Upper lobe of left lung (tissue), 4 donors: ENCODE measurements at regions not wholly inside any gene's neighbourhood (a gene's known extent, or its start where the extent isn't known, plus 50 kb on each side); places are given as distances from the start of the nearest gene placed in this dataset.

Experiments used
- CTCF ChIP-seq, 6 experiments: fragments of 450-650 bp in 4 of 6; fragments of 200-600 bp in 2 of 6; sonication (generic) in 2 of 6; IDR thresholded peaks; one replicate each; pipeline ENCODE4 v1.5.1; 2016 to 2019; ENCODE audit warnings: antibody characterized with exemption in 6 of 6
- EP300 ChIP-seq, 4 donors: sonication (generic); formaldehyde crosslinking; IDR thresholded peaks; one replicate each; pipeline ENCODE4 v1.5.1; 2017; ENCODE audit warnings: antibody characterized with exemption in 4 of 4, control low read depth in 2 of 4
- POLR2A ChIP-seq, 4 donors: fragments of 450-650 bp; IDR thresholded peaks; one replicate each; pipeline ENCODE4 v1.5.1; 2016 to 2017; ENCODE audit warnings: antibody characterized with exemption in 4 of 4, mild to moderate bottlenecking in 2 of 4
- POLR2AphosphoS5 ChIP-seq, 2 donors: sonication (generic); formaldehyde crosslinking; IDR thresholded peaks; one replicate each; pipeline ENCODE4 v1.5.1; 2017; ENCODE audit warnings: antibody characterized with exemption in 2 of 2

- no peak for TF ChIP-seq POLR2A (IDR thresholded peaks at IDR 0.05)
- TF ChIP-seq CTCF (IDR thresholded peaks at IDR 0.05) = no peak
- no peak for TF ChIP-seq EP300 (IDR thresholded peaks at IDR 0.05)
- TF ChIP-seq POLR2AphosphoS5 (IDR thresholded peaks at IDR 0.05) = no peak
These were observed 155.5 kb downstream of the SIM1 start for GRCh38 chr6:100309174-100309573.
